ENCODE measurements at regions not wholly inside any gene's neighbourhood (a gene's known extent, or its start where the extent isn't known, plus 50 kb on each side); places are given as distances from the start of the nearest gene placed in this dataset.
"Not testable (repeated sequence)": the region's sequence is repeated elsewhere in the genome, so short reads cannot be mapped to it uniquely, and the experiment has no call there.

- TF ChIP-seq ZNF70 (CRISPR knock-in tag; IDR thresholded peaks at IDR 0.05) (no peak), OSR1 (CRISPR knock-in tag; IDR thresholded peaks at IDR 0.05) (no peak)
Measured at GRCh38 chrX:124269881-124270280, 62.6 kb upstream of the TEX13D start (continued).

DNA sequence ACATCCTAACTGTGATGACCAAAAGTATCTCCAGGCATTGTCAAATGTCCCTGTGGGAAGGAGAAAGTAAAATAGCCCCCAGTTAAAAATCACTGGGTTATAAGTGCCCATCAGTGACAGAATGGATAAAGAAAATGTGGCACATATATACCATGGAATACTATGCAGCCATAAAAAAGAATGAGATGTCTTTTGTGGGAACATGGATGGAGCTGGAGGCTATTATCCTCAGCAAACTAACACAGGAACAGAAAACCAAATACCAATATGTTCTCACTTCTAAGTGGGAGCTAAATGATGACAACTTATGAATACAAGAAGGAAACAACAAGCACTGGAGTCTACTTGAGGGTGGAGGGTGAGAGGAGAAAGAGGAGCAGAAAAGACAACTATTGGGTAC lies 60.9 kb upstream of the TEX13D start:
- not testable (repeated sequence) for ATAC-seq

DNA sequence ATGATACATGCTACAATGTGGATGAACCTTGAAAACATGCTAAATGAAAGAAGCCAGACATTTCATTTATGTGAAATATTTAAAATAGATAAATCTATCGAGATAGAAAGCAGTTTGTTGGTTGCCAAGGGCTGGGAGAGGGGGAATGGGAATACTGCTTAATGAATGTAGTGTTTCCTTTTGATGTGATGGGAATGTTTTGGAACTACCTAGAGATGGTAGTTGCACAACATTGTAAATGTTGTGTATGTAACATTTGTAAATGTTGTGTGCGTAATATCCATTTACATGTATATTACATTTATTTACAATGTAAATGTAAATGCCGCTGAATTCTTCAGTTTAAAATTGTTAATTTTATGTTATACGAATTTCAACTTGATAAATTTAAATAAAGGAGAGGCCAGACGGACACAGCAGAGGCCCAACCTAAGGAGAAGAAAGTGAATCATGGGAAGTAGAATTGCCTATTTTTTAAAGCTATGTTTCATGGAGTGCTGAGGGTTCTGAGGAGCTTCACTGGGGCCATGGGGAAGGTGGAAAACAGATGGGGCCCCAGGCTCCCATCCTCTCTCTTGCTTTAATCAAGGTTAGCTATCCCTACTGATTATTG lies 60.0 kb upstream of the TEX13D start:
- ATAC-seq: no peak
- TF ChIP-seq PPARA (CRISPR knock-in tag; IDR thresholded peaks at IDR 0.05; ENCODE audit: borderline replicate concordance): no peak
- no peak for TF ChIP-seq RARB (CRISPR knock-in tag; IDR thresholded peaks at IDR 0.05)
- TF ChIP-seq, protein P1, sequence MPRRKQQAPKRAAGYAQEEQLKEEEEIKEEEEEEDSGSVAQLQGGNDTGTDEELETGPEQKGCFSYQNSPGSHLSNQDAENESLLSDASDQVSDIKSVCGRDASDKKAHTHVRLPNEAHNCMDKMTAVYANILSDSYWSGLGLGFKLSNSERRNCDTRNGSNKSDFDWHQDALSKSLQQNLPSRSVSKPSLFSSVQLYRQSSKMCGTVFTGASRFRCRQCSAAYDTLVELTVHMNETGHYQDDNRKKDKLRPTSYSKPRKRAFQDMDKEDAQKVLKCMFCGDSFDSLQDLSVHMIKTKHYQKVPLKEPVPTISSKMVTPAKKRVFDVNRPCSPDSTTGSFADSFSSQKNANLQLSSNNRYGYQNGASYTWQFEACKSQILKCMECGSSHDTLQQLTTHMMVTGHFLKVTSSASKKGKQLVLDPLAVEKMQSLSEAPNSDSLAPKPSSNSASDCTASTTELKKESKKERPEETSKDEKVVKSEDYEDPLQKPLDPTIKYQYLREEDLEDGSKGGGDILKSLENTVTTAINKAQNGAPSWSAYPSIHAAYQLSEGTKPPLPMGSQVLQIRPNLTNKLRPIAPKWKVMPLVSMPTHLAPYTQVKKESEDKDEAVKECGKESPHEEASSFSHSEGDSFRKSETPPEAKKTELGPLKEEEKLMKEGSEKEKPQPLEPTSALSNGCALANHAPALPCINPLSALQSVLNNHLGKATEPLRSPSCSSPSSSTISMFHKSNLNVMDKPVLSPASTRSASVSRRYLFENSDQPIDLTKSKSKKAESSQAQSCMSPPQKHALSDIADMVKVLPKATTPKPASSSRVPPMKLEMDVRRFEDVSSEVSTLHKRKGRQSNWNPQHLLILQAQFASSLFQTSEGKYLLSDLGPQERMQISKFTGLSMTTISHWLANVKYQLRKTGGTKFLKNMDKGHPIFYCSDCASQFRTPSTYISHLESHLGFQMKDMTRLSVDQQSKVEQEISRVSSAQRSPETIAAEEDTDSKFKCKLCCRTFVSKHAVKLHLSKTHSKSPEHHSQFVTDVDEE (CRISPR knock-in tag; IDR thresholded peaks at IDR 0.05): no peak
- TF ChIP-seq ZNF565 (CRISPR knock-in tag; conservative IDR thresholded peaks at IDR 0.05; ENCODE audit: low read depth): no peak
- no peak for TF ChIP-seq TOX (CRISPR knock-in tag; IDR thresholded peaks at IDR 0.05; ENCODE audit: borderline replicate concordance)
- TF ChIP-seq ESRRG (CRISPR knock-in tag; IDR thresholded peaks at IDR 0.05): no peak

DNA sequence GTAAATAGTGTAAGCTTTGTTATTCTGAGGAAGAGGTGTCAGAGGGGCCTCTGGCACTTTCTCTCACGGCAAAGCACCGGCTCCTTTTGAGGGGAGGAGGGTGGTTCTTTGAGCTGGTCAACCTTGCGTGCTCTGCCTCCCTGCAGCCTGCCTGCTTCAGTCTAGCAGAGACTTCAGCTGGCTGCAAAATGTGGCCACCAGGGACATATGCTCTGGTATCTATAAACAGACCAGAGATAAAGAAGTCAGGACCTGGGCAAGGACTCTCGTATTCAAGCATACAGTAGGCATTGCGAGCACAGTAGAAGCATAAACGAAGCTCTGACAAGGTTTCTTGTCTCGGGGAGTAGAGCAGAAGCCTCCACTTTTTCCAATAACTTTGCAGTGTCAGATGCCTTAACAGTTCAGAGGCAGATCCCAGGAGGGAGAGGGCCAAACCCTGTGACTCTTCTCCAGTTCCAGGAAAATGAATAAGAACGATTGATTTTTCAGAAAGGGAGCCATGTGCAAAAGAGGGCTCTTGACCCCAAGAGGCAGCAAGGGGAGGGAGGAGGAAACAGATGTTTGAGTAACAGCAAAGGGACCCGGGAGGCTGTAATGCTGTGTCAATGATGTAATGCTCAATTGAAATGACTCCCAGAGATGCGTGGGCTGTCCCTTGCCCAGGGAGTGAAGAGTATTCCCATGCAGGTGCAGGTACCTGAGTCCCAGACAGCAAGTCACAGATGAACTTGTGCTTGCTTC lies 57.9 kb upstream of the TEX13D start:
- no peak for TF ChIP-seq TCF4 (CRISPR knock-in tag; IDR thresholded peaks at IDR 0.05; ENCODE audit: borderline replicate concordance)
- TF ChIP-seq BACH2 (CRISPR knock-in tag; IDR thresholded peaks at IDR 0.05; ENCODE audit: borderline replicate concordance): no peak
- no peak for TF ChIP-seq ZNF70 (CRISPR knock-in tag; IDR thresholded peaks at IDR 0.05)
- no peak for TF ChIP-seq POU6F1 (CRISPR knock-in tag; IDR thresholded peaks at IDR 0.05; ENCODE audit: borderline replicate concordance, low read depth)
- no peak for TF ChIP-seq ZC3H10 (CRISPR knock-in tag; IDR thresholded peaks at IDR 0.05)
- no peak for TF ChIP-seq OSR1 (CRISPR knock-in tag; IDR thresholded peaks at IDR 0.05)
- no peak for TF ChIP-seq PPARA (CRISPR knock-in tag; IDR thresholded peaks at IDR 0.05; ENCODE audit: borderline replicate concordance)
- no peak for TF ChIP-seq GLIS3 (CRISPR knock-in tag; IDR thresholded peaks at IDR 0.05)
- TF ChIP-seq ZFP30 (CRISPR knock-in tag; IDR thresholded peaks at IDR 0.05): no peak
- TF ChIP-seq CREB5 (CRISPR knock-in tag; IDR thresholded peaks at IDR 0.05; ENCODE audit: low read depth): no peak
- no peak for TF ChIP-seq ISL1 (CRISPR knock-in tag; IDR thresholded peaks at IDR 0.05)
- no peak for TF ChIP-seq RARB (CRISPR knock-in tag; IDR thresholded peaks at IDR 0.05)
- no peak for TF ChIP-seq SNAI2 (CRISPR knock-in tag; IDR thresholded peaks at IDR 0.05)
- no peak for TF ChIP-seq ARNTL (CRISPR knock-in tag; IDR thresholded peaks at IDR 0.05; ENCODE audit: borderline replicate concordance, low read depth)
- TF ChIP-seq TOX (CRISPR knock-in tag; IDR thresholded peaks at IDR 0.05; ENCODE audit: borderline replicate concordance): no peak
- TF ChIP-seq ZNF565 (CRISPR knock-in tag; conservative IDR thresholded peaks at IDR 0.05; ENCODE audit: low read depth): no peak
- TF ChIP-seq ZNF8 (CRISPR knock-in tag; IDR thresholded peaks at IDR 0.05): no peak
- ATAC-seq: no peak

DNA sequence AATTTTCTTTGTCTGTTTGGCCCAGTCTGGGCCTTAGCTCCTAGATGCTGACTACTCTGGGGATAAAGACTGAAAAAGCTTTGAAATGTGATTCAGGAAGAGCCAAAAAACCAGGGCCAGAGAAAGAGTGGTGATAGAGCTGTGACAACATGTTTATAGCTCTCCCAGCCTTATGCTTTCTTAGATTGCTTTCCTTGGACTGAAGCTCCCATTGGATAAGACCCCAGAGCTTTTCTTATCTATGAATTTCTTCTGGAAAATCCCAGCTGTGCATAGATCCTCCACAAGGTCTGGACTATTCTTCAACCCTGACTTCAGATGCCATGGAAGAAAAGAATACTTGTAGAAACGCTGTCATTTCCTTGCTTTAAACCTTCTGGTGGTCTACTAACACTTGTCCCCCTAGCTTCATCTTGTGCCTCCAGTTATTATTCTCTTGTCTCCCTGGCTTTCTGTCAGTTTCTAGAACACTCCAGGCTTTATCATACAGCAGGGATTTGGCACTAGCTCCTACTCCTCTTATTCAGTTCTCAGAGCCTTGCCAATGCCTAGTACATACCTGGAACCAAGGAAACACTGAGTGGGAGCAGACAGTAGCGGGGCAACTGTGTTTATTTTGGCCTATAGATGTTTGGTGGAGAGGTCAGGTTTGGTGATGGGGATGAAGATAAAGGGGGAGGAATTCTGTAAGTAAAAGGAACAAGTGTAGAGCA lies 57.1 kb upstream of the TEX13D start:
- TF ChIP-seq ZNF70 (CRISPR knock-in tag; IDR thresholded peaks at IDR 0.05): no peak
- no peak for TF ChIP-seq SNAI2 (CRISPR knock-in tag; IDR thresholded peaks at IDR 0.05)
- TF ChIP-seq, protein P1 (CRISPR knock-in tag; IDR thresholded peaks at IDR 0.05): no peak
- no peak for TF ChIP-seq ZFP3 (CRISPR knock-in tag; IDR thresholded peaks at IDR 0.05)
- no peak for TF ChIP-seq CREB5 (CRISPR knock-in tag; IDR thresholded peaks at IDR 0.05; ENCODE audit: low read depth)
- no peak for ATAC-seq
